Prostate gland (tissue), 2 donors: ENCODE measurements at regions not wholly inside any gene's neighbourhood (a gene's known extent, or its start where the extent isn't known, plus 50 kb on each side); places are given as distances from the start of the nearest gene placed in this dataset.

Source experiments
- DNase-seq: peaks from one replicate; pipeline ENCODE4 v3.0.0-alpha.2; 2019; ENCODE audit warnings: low spot score
- H3K27ac ChIP-seq, 2 donors: fragments of 200-600 bp; sonication (generic); 2 replicates each; pipeline ENCODE4 v1.5.1; 2017 to 2019
- H3K27me3 ChIP-seq: fragments of 200-600 bp; sonication (generic); replicated peaks from 2 replicates; pipeline ENCODE4 v1.5.1; 2019; ENCODE audit not compliant: insufficient read depth
- H3K36me3 ChIP-seq, 2 donors: fragments of 200-600 bp; sonication (generic); 1 replicate in 1 of 2; 2 replicates in 1 of 2; pipeline versions ENCODE4 v1.5.1 to v1.8.1; 2017 to 2019
- H3K4me1 ChIP-seq: fragments of 200-600 bp; sonication (generic); replicated peaks from 2 replicates; pipeline ENCODE4 v1.5.1; 2019
- H3K4me3 ChIP-seq, 2 donors: fragments of 200-600 bp; sonication (generic); 2 replicates each; pipeline ENCODE4 v1.5.1; 2017 to 2019
- H3K9me3 ChIP-seq: fragments of 200-600 bp; sonication (generic); 2 replicates; pipeline ENCODE4 v1.5.1; 2017
- POLR2A ChIP-seq: fragments of 450-650 bp; IDR thresholded peaks from one replicate; pipeline ENCODE4 v1.6.1; 2016; ENCODE audit warnings: antibody characterized with exemption, mild to moderate bottlenecking
- POLR2AphosphoS5 ChIP-seq: sonication (generic); formaldehyde crosslinking; IDR thresholded peaks from one replicate; pipeline ENCODE4 v1.6.1; 2017; ENCODE audit warnings: antibody characterized with exemption
- WGBS: methylation state at CpG from one replicate; pipeline ENCODE4 v1.1.5; 2018; 5-methylcytosine and 5-hydroxymethylcytosine counted together
- intact Hi-C: fragments of 100-400 bp; cut with DNase I; formaldehyde crosslinking; loops from one replicate; pipeline ENCODE4 v1.14.2; 2022
- TF ChIP-seq, protein P1 (sequence below), 4 experiments: fragments of 200-600 bp in 2 of 4; fragments of 450-650 bp in 2 of 4; sonication (generic) in 2 of 4; IDR thresholded peaks; 1 replicate in 3 of 4; 2 replicates in 1 of 4; pipeline ENCODE4 v1.5.1; 2016 to 2019; ENCODE audit warnings: antibody characterized with exemption in 4 of 4, mild to moderate bottlenecking in 2 of 4, moderate library complexity in 2 of 4

DNA sequence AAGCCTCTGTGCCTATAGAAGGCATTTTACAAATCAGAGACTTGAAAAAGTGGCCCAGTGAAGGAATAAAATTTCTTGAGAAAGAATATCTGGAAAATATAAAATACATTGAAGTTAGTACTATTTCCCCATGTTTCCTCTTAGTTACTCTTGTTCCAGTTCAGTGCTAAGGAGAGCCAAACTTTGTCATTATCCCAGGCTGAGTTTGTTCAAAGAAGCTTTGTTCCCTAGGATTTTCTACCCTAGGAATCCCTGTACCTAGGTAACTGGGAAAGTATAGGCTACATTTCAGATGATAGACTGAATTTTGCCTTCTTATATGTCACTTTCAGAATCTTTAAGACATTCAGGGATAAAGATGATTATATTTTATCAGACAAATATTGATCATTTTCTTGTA is 1395.7 kb upstream of the MAP3K7 start:
- H3K27me3 ChIP-seq, result no peaks in the 10 kb centered on the region
- no peaks in the 10 kb centered on the region for H3K36me3 ChIP-seq
- H3K27ac ChIP-seq, result no peak overlapping the region
- no peaks in the 10 kb centered on the region for H3K4me1 ChIP-seq
- H3K4me3 ChIP-seq, result no peak overlapping the region
- DNase-seq, result no peak
- H3K9me3 ChIP-seq, result no peaks in the 10 kb centered on the region
- intact Hi-C loops, result no loop called here
- TF ChIP-seq, protein P1, sequence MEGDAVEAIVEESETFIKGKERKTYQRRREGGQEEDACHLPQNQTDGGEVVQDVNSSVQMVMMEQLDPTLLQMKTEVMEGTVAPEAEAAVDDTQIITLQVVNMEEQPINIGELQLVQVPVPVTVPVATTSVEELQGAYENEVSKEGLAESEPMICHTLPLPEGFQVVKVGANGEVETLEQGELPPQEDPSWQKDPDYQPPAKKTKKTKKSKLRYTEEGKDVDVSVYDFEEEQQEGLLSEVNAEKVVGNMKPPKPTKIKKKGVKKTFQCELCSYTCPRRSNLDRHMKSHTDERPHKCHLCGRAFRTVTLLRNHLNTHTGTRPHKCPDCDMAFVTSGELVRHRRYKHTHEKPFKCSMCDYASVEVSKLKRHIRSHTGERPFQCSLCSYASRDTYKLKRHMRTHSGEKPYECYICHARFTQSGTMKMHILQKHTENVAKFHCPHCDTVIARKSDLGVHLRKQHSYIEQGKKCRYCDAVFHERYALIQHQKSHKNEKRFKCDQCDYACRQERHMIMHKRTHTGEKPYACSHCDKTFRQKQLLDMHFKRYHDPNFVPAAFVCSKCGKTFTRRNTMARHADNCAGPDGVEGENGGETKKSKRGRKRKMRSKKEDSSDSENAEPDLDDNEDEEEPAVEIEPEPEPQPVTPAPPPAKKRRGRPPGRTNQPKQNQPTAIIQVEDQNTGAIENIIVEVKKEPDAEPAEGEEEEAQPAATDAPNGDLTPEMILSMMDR (IDR thresholded peaks at IDR 0.05), result no peak
- TF ChIP-seq POLR2AphosphoS5 (no peak), POLR2A (no peak)

DNA sequence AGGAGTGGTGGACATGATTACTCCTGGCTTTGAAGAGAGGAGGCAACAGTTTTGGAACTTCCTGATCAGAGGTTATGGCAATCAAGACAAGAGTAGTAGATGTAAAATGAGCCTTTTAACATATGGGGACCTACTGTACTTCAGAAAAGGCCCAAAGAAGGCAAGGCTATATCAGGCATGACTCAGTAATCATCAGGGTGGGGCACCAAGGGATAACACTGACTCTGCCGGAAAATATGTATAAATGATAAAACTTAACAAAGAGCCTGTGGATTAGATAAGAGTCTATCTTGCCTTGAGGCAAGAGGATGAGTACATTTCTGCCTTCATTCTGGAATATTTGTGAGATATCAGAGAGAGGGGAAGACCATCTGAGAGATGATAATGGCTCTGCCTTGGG is 1389.9 kb upstream of the MAP3K7 start:
- no peak for TF ChIP-seq POLR2A
- TF ChIP-seq, protein P1 (IDR thresholded peaks at IDR 0.05), result no peak
- TF ChIP-seq POLR2AphosphoS5, result no peak
- WGBS, result 86% methylated on average over 1 of the region's 1 CpG
- H3K27me3 ChIP-seq, result no peaks in the 10 kb centered on the region
- intact Hi-C loops, result no loop called here
- H3K27ac ChIP-seq, result no peak overlapping the region
- H3K4me3 ChIP-seq, result no peak overlapping the region
- H3K36me3 ChIP-seq, result no peaks in the 10 kb centered on the region
- H3K4me1 ChIP-seq, result no peaks in the 10 kb centered on the region
- H3K9me3 ChIP-seq, result no peaks in the 10 kb centered on the region
- no peak for DNase-seq

DNA sequence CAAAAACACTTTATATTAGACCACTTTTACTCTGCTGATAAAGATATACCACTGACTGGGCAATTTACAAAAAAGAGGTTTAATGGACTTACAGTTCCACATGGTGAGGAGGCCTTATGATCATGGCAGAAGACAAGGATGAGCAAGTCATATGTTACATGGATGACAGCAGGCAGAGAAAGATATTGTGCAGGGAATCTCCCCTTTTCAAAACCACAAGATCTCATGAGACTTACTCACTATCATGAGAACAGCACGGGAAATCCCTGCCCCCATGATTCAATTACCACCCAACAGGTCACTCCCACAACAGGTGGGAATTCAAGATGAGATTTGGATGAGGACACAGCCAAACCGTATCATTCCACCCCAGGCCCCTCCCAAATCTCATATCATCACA is 1383.8 kb upstream of the MAP3K7 start:
- 95% methylated on average over 2 of the region's 2 CpGs for WGBS
- TF ChIP-seq POLR2AphosphoS5 (no peak), POLR2A (no peak)
- TF ChIP-seq, protein P1 (IDR thresholded peaks at IDR 0.05), result no peak
- Histone ChIP-seq H3K27ac (no peak overlapping the region), H3K27me3 (no peaks in the 10 kb centered on the region), H3K4me1 (no peaks in the 10 kb centered on the region), H3K9me3 (no peaks in the 10 kb centered on the region), H3K36me3 (no peaks in the 10 kb centered on the region), H3K4me3 (no peak overlapping the region)
- intact Hi-C loops, result no loop called here
- DNase-seq, result no peak

DNA sequence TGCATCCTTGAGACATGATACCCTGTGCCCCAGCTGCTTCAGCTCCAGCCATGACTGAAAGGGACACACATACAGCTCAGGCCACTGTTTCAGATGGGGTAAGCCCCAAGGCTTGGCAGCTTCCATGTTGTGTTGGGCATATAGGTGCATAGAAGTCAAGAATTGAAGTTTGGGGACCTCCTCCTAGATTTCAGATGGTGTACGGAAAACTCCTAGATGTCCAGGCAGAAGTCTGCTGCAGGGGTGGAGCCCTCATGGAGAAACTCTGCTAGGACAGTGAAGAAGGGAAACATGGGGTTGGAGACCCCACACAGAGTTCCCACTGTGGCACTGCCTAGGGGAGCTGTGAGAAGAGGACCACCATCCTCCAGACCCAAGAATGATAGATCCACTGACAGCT is 1379.0 kb upstream of the MAP3K7 start:
- H3K27ac ChIP-seq, result no peak overlapping the region

DNA sequence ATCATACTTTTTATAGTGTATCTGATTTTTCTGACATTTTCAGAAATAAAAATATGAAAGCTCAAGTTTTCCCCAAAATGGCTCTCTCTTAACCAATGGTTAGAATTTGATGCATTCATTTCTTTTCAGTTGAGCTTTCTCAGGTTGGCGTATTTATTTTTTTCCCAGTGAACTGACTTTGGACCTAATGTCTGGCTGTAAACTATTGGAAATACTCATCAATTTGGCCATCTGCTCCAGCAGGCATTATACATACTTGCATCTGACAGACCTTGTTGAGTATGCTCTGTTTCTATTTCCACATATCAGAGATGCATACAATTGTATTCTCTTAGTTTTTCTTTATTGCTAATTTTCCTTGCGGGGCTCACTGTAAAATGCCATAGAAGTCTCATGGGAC is 1374.8 kb upstream of the MAP3K7 start:
- TF ChIP-seq POLR2AphosphoS5 (no peak), POLR2A (no peak)
- TF ChIP-seq, protein P1 (IDR thresholded peaks at IDR 0.05), result no peak
- Histone ChIP-seq H3K4me1 (no peaks in the 10 kb centered on the region), H3K27ac (no peak overlapping the region), H3K9me3 (no peaks in the 10 kb centered on the region), H3K36me3 (no peaks in the 10 kb centered on the region), H3K27me3 (no peaks in the 10 kb centered on the region), H3K4me3 (no peak overlapping the region)
- WGBS, result 93% methylated on average over 2 of the region's 2 CpGs
- intact Hi-C loops, result no loop called here
- no peak for DNase-seq

More for the DNA sequence above, 1379.0 kb upstream of the MAP3K7 start:
- Histone ChIP-seq H3K27me3 (no peaks in the 10 kb centered on the region), H3K4me3 (no peak overlapping the region), H3K9me3 (no peaks in the 10 kb centered on the region), H3K4me1 (no peaks in the 10 kb centered on the region), H3K36me3 (no peaks in the 10 kb centered on the region)
- WGBS, result 100% methylated on average over 1 of the region's 1 CpG
- TF ChIP-seq, protein P1 (IDR thresholded peaks at IDR 0.05), result no peak
- TF ChIP-seq POLR2A (no peak), POLR2AphosphoS5 (no peak)
- intact Hi-C loops, result no loop called here
- no peak for DNase-seq
